Liver (tissue), 8 donors: ENCODE measurements at regions not wholly inside any gene's neighbourhood (a gene's known extent, or its start where the extent isn't known, plus 50 kb on each side); places are given as distances from the start of the nearest gene placed in this dataset.

Source experiments
- DNase-seq: peaks from one replicate; pipeline ENCODE4 v3.0.0-alpha.2; 2017; ENCODE audit warnings: low spot score
- H3K27ac ChIP-seq, 2 donors: one replicate each; pipeline ENCODE4 v1.7.0; 2013; ENCODE audit warnings: inconsistent platforms in 2 of 2, low read length in 2 of 2, control low read depth in 1 of 2, low read depth in 1 of 2, mild to moderate bottlenecking in 1 of 2
- H3K27me3 ChIP-seq, 4 donors: one replicate each; pipeline versions ENCODE4 v1.6.1 to v1.7.0; 2013; ENCODE audit warnings: low read length in 3 of 4, inconsistent platforms in 1 of 4, mild to moderate bottlenecking in 1 of 4, moderate library complexity in 1 of 4; ENCODE audit not compliant: control insufficient read depth in 4 of 4, insufficient read depth in 4 of 4
- H3K36me3 ChIP-seq, 4 donors: one replicate each; pipeline versions ENCODE4 v1.6.1 to v1.7.0; 2013; ENCODE audit warnings: low read length in 3 of 4, mild to moderate bottlenecking in 3 of 4, low read depth in 1 of 4, moderate library complexity in 1 of 4; ENCODE audit not compliant: control insufficient read depth in 4 of 4, insufficient read depth in 3 of 4
- H3K4me1 ChIP-seq, 4 donors: one replicate each; pipeline versions ENCODE4 v1.6.1 to v1.7.0; 2013; ENCODE audit warnings: low read length in 3 of 4, mild to moderate bottlenecking in 3 of 4, moderate library complexity in 1 of 4; ENCODE audit not compliant: control insufficient read depth in 4 of 4, insufficient read depth in 4 of 4
- H3K4me3 ChIP-seq, 3 donors: one replicate each; pipeline versions ENCODE4 v1.6.1 to v1.7.0; 2013; ENCODE audit warnings: low read length in 3 of 3, control low read depth in 1 of 3, low read depth in 1 of 3, mild to moderate bottlenecking in 1 of 3
- H3K9ac ChIP-seq, 2 donors: one replicate each; pipeline ENCODE4 v1.7.0; 2013; ENCODE audit warnings: low read length in 2 of 2, mild to moderate bottlenecking in 2 of 2, moderate library complexity in 2 of 2, control low read depth in 1 of 2, low read depth in 1 of 2
- H3K9me3 ChIP-seq, 4 donors: one replicate each; pipeline versions ENCODE4 v1.6.1 to v1.7.0; 2013; ENCODE audit warnings: low read length in 3 of 4; ENCODE audit not compliant: control insufficient read depth in 4 of 4
- EGR1 ChIP-seq, 2 donors: IDR thresholded peaks; 2 replicates each; pipeline ENCODE4 v1.6.1; 2016 to 2018; ENCODE audit warnings: antibody characterized with exemption in 2 of 2, low read depth in 2 of 2
- FOXA1 ChIP-seq: IDR thresholded peaks from 2 replicates; pipeline ENCODE4 v1.6.1; 2016; ENCODE audit warnings: antibody characterized with exemption
- FOXA2 ChIP-seq: IDR thresholded peaks from 2 replicates; pipeline ENCODE4 v1.6.1; 2016; ENCODE audit warnings: antibody characterized with exemption
- GABPA ChIP-seq, 2 donors: IDR thresholded peaks in 1 of 2; conservative IDR thresholded peaks in 1 of 2; 2 replicates each; pipeline ENCODE4 v1.6.1; 2016; ENCODE audit warnings: antibody characterized with exemption in 2 of 2, mild to moderate bottlenecking in 1 of 2, moderate library complexity in 1 of 2
- HNF4A ChIP-seq, 2 donors: conservative IDR thresholded peaks; 2 replicates each; pipeline ENCODE4 v1.6.1; 2016; ENCODE audit warnings: antibody characterized with exemption in 2 of 2, mild to moderate bottlenecking in 2 of 2
- HNF4G ChIP-seq: IDR thresholded peaks from 2 replicates; pipeline ENCODE4 v1.6.1; 2016; ENCODE audit warnings: antibody characterized with exemption
- JUND ChIP-seq, 2 donors: IDR thresholded peaks; 2 replicates each; pipeline ENCODE4 v1.6.1; 2016; ENCODE audit warnings: antibody characterized with exemption in 2 of 2
- NR2F2 ChIP-seq: IDR thresholded peaks from 2 replicates; pipeline ENCODE4 v1.6.1; 2016; ENCODE audit warnings: antibody characterized with exemption
- RAD21 ChIP-seq, 2 donors: IDR thresholded peaks; 2 replicates each; pipeline ENCODE4 v1.6.1; 2016; ENCODE audit warnings: antibody characterized with exemption in 2 of 2, mild to moderate bottlenecking in 2 of 2
- RXRA ChIP-seq, 2 donors: IDR thresholded peaks; 2 replicates each; pipeline ENCODE4 v1.6.1; 2017 to 2018; ENCODE audit warnings: antibody characterized with exemption in 2 of 2, mild to moderate bottlenecking in 1 of 2
- SP1 ChIP-seq: IDR thresholded peaks from 2 replicates; pipeline ENCODE4 v1.6.1; 2018; ENCODE audit warnings: antibody characterized with exemption, mild to moderate bottlenecking
- TAF1 ChIP-seq: conservative IDR thresholded peaks from 2 replicates; pipeline ENCODE4 v1.6.1; 2016; ENCODE audit warnings: antibody characterized with exemption, mild to moderate bottlenecking
- YY1 ChIP-seq: IDR thresholded peaks from 2 replicates; pipeline ENCODE4 v1.6.1; 2016; ENCODE audit warnings: antibody characterized with exemption, mild to moderate bottlenecking
- WGBS: extraction: QIAGEN DNeasy Blood & Tissue Kit; methylation state at CpG from one replicate; pipeline ENCODE4 v1.1.7; 2013; 5-methylcytosine and 5-hydroxymethylcytosine counted together
- TF ChIP-seq, protein P1 (sequence below): IDR thresholded peaks from 2 replicates; pipeline ENCODE4 v1.6.1; 2016; ENCODE audit warnings: antibody characterized with exemption
- TF ChIP-seq, protein P2 (sequence below): IDR thresholded peaks from 2 replicates; pipeline ENCODE4 v1.6.1; 2016; ENCODE audit warnings: antibody characterized with exemption
- TF ChIP-seq, protein P3 (sequence below): fragments of 150-350 bp; IDR thresholded peaks from 2 replicates; pipeline ENCODE4 v1.5.1; 2017; ENCODE audit warnings: improper control_type of control experiment, low read depth, low read length; ENCODE audit not compliant: missing input control
- TF ChIP-seq, protein P4 (sequence below): IDR thresholded peaks from 2 replicates; pipeline ENCODE4 v1.6.1; 2016; ENCODE audit warnings: antibody characterized with exemption, mild to moderate bottlenecking
- TF ChIP-seq, protein P5 (sequence below): IDR thresholded peaks from 2 replicates; pipeline ENCODE4 v1.6.1; 2016; ENCODE audit warnings: antibody characterized with exemption
- donor health status: healthy.
- donor health status: healthy.
- donor health status: healthy.
- donor health status: healthy.
- donor health status: healthy.

DNA sequence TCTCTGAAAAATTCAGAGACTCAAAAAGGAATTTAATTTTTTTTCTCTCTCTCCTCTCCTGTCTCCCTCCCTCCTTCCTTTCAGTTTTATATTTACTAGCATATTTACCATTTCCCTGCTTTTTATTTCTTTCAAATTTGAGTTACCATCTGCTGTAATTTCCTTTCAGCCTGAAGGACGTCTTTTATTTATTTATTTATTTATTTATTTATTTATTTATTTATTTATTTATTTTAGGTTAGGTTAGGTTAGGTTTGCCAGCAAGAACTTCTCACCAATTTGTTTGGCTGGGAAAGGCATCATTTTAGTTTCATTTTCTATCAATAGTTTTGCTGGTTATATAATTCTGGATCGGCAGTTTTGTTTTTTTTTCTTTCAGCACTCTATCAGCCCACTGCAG, 231.7 kb upstream of the ZRANB2 start (continued):
- TF ChIP-seq, protein P1, sequence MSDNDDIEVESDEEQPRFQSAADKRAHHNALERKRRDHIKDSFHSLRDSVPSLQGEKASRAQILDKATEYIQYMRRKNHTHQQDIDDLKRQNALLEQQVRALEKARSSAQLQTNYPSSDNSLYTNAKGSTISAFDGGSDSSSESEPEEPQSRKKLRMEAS: no peak
- TF ChIP-seq, protein P2, sequence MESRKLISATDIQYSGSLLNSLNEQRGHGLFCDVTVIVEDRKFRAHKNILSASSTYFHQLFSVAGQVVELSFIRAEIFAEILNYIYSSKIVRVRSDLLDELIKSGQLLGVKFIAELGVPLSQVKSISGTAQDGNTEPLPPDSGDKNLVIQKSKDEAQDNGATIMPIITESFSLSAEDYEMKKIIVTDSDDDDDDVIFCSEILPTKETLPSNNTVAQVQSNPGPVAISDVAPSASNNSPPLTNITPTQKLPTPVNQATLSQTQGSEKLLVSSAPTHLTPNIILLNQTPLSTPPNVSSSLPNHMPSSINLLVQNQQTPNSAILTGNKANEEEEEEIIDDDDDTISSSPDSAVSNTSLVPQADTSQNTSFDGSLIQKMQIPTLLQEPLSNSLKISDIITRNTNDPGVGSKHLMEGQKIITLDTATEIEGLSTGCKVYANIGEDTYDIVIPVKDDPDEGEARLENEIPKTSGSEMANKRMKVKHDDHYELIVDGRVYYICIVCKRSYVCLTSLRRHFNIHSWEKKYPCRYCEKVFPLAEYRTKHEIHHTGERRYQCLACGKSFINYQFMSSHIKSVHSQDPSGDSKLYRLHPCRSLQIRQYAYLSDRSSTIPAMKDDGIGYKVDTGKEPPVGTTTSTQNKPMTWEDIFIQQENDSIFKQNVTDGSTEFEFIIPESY: no peak
- no peak for TF ChIP-seq TAF1

DNA sequence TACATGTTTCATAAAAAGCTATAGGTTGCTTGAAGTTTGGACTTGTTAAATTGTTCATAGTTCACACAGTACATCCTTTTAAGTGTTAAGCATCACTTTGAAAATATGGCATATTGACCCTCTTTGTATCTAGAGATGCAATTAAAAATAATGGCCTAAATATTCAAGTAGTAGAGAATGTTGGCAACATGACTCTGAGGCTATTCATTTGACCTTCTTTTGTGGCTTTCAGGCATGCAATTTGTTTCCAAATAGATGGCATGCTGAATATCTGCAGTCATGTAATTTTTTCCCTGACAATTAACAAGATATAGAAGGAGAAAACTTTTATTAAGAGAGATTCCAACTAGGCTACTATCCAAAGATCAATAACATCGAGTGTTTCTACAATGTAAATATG, 230.5 kb upstream of the ZRANB2 start:
- DNase-seq: no peak
- Histone ChIP-seq H3K27ac (no peak overlapping the region), H3K9ac (no peak overlapping the region), H3K36me3 (no peaks in the 10 kb centered on the region), H3K9me3 (no peaks in the 10 kb centered on the region), H3K4me1 (no peaks in the 10 kb centered on the region), H3K27me3 (no peaks in the 10 kb centered on the region), H3K4me3 (no peak overlapping the region)
- 18% methylated on average over 1 of the region's 1 CpG for WGBS
- TF ChIP-seq HNF4A (conservative IDR thresholded peaks at IDR 0.05) (no peak), FOXA2 (no peak), FOXA1 (no peak), JUND (IDR thresholded peaks at IDR 0.05) (no peak), TAF1 (no peak), RAD21 (IDR thresholded peaks at IDR 0.05) (no peak), YY1 (no peak), SP1 (no peak), EGR1 (IDR thresholded peaks at IDR 0.05; ENCODE audit: low read depth in 2 of 2) (no peak), RXRA (IDR thresholded peaks at IDR 0.05) (no peak), NR2F2 (no peak), HNF4G (no peak), GABPA (IDR thresholded peaks at IDR 0.05 in 1 of 2, conservative IDR thresholded peaks at IDR 0.05 in 1 of 2) (no peak)
- TF ChIP-seq, protein P3, sequence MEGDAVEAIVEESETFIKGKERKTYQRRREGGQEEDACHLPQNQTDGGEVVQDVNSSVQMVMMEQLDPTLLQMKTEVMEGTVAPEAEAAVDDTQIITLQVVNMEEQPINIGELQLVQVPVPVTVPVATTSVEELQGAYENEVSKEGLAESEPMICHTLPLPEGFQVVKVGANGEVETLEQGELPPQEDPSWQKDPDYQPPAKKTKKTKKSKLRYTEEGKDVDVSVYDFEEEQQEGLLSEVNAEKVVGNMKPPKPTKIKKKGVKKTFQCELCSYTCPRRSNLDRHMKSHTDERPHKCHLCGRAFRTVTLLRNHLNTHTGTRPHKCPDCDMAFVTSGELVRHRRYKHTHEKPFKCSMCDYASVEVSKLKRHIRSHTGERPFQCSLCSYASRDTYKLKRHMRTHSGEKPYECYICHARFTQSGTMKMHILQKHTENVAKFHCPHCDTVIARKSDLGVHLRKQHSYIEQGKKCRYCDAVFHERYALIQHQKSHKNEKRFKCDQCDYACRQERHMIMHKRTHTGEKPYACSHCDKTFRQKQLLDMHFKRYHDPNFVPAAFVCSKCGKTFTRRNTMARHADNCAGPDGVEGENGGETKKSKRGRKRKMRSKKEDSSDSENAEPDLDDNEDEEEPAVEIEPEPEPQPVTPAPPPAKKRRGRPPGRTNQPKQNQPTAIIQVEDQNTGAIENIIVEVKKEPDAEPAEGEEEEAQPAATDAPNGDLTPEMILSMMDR: no peak
- TF ChIP-seq, protein P1: no peak
- TF ChIP-seq, protein P4, sequence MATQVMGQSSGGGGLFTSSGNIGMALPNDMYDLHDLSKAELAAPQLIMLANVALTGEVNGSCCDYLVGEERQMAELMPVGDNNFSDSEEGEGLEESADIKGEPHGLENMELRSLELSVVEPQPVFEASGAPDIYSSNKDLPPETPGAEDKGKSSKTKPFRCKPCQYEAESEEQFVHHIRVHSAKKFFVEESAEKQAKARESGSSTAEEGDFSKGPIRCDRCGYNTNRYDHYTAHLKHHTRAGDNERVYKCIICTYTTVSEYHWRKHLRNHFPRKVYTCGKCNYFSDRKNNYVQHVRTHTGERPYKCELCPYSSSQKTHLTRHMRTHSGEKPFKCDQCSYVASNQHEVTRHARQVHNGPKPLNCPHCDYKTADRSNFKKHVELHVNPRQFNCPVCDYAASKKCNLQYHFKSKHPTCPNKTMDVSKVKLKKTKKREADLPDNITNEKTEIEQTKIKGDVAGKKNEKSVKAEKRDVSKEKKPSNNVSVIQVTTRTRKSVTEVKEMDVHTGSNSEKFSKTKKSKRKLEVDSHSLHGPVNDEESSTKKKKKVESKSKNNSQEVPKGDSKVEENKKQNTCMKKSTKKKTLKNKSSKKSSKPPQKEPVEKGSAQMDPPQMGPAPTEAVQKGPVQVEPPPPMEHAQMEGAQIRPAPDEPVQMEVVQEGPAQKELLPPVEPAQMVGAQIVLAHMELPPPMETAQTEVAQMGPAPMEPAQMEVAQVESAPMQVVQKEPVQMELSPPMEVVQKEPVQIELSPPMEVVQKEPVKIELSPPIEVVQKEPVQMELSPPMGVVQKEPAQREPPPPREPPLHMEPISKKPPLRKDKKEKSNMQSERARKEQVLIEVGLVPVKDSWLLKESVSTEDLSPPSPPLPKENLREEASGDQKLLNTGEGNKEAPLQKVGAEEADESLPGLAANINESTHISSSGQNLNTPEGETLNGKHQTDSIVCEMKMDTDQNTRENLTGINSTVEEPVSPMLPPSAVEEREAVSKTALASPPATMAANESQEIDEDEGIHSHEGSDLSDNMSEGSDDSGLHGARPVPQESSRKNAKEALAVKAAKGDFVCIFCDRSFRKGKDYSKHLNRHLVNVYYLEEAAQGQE: no peak
- TF ChIP-seq, protein P2: no peak
- TF ChIP-seq, protein P5, sequence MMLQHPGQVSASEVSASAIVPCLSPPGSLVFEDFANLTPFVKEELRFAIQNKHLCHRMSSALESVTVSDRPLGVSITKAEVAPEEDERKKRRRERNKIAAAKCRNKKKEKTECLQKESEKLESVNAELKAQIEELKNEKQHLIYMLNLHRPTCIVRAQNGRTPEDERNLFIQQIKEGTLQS: no peak
